OCI-LY1 (cell line): ENCODE measurements at regions not wholly inside any gene's neighbourhood (a gene's known extent, or its start where the extent isn't known, plus 50 kb on each side); places are given as distances from the start of the nearest gene placed in this dataset.

Experiments used
- H2AFZ ChIP-seq: fragments of 200-600 bp; sonication (generic), shearing (Covaris generic); 2 replicates; pipeline ENCODE4 v1.6.0; 2014; ENCODE audit warnings: antibody characterized with exemption, mild to moderate bottlenecking, low read length
- H3F3A ChIP-seq: fragments of 200-600 bp; sonication (generic), shearing (Covaris generic); 2 replicates; pipeline ENCODE4 v1.6.0; 2014; ENCODE audit warnings: mild to moderate bottlenecking, antibody characterized with exemption, low read length, moderate library complexity; ENCODE audit not compliant: insufficient read depth
- H3K27ac ChIP-seq: fragments of 200-600 bp; sonication (generic); 2 replicates; pipeline ENCODE4 v1.5.1; 2014; ENCODE audit warnings: low read length, mixed run types, mild to moderate bottlenecking, low read depth; ENCODE audit not compliant: poor library complexity, severe bottlenecking
- H3K27me3 ChIP-seq: fragments of 200-600 bp; sonication (generic); 2 replicates; pipeline ENCODE4 v1.6.0; 2014; ENCODE audit warnings: antibody characterized with exemption, mild to moderate bottlenecking, low read length, moderate library complexity; ENCODE audit not compliant: insufficient read depth
- H3K36me3 ChIP-seq: fragments of 200-600 bp; sonication (generic); 2 replicates; pipeline ENCODE4 v1.6.1; 2014; ENCODE audit warnings: mild to moderate bottlenecking, antibody characterized with exemption, low read length, moderate library complexity, mixed read lengths; ENCODE audit not compliant: insufficient read depth
- H3K4me1 ChIP-seq: fragments of 200-600 bp; sonication (generic); 2 replicates; pipeline ENCODE4 v1.5.1; 2014; ENCODE audit warnings: mild to moderate bottlenecking, low read length, moderate library complexity; ENCODE audit not compliant: insufficient read depth, severe bottlenecking
- H3K4me2 ChIP-seq: fragments of 200-600 bp; sonication (generic), shearing (Covaris generic); 2 replicates; pipeline ENCODE4 v1.6.1; 2014; ENCODE audit warnings: low read length
- H3K4me3 ChIP-seq: fragments of 200-600 bp; sonication (generic); 2 replicates; pipeline ENCODE4 v1.5.1; 2014; ENCODE audit warnings: low read length, low read depth, mild to moderate bottlenecking, mixed read lengths; ENCODE audit not compliant: poor library complexity, severe bottlenecking
- H3K79me2 ChIP-seq: fragments of 200-600 bp; shearing (Covaris generic); 2 replicates; pipeline ENCODE4 v1.6.1; 2016; ENCODE audit warnings: mixed run types, low read length, mixed read lengths; ENCODE audit not compliant: insufficient read depth
- H3K9ac ChIP-seq: fragments of 200-600 bp; sonication (generic), shearing (Covaris generic); 2 replicates; pipeline ENCODE4 v1.6.1; 2014; ENCODE audit warnings: mild to moderate bottlenecking, low read length, mixed read lengths
- H3K9me2 ChIP-seq: fragments of 200-600 bp; sonication (generic), shearing (Covaris generic); 2 replicates; pipeline ENCODE4 v1.6.1; 2014; ENCODE audit warnings: low read depth, mild to moderate bottlenecking, low read length, mixed read lengths
- H3K9me3 ChIP-seq: fragments of 200-600 bp; shearing (Covaris generic); 2 replicates; pipeline ENCODE4 v1.6.1; 2014; ENCODE audit warnings: low read length, mixed read lengths
- H4K20me1 ChIP-seq: fragments of 200-600 bp; sonication (generic), shearing (Covaris generic); 2 replicates; pipeline ENCODE4 v1.6.0; 2016; ENCODE audit warnings: mild to moderate bottlenecking, low read length; ENCODE audit not compliant: insufficient read depth
- EZH2 ChIP-seq: fragments of 200-600 bp; sonication (generic), shearing (Covaris generic); IDR thresholded peaks from 2 replicates; pipeline ENCODE4 v1.8.0; 2017; ENCODE audit warnings: borderline replicate concordance, mixed run types, mild to moderate bottlenecking, antibody characterized with exemption, low read length, moderate library complexity, mixed read lengths
- TF ChIP-seq, protein P1 (sequence below): fragments of 200-600 bp; sonication (generic), shearing (Covaris generic); IDR thresholded peaks from 2 replicates; pipeline ENCODE4 v1.5.1; 2017; ENCODE audit warnings: mild to moderate bottlenecking, antibody characterized with exemption, low read length, moderate library complexity, mixed read lengths

DNA sequence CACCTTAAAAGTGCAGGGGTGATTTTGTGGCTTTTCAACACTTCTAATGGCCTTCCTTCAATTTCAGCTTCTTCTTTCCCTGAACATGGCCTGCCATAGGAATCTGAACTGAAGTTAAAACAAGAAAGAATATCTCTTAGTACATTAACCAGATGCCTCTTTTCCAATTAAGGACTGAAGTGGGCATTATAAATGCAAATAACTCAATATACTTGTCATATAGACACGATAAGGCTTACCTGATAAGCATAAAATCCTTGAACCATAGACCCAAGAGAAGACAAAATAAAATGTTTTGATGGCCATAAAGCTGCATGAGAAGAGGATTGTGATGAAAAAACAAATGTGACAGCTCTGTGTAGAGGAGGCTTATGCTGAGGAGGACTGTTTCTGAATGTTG is 173.1 kb downstream of the MC4R start:
- Histone ChIP-seq H3K36me3 (no peaks in the 10 kb centered on the region), H2AFZ (no peak overlapping the region), H3K27ac (no peak overlapping the region), H3K4me2 (no peak overlapping the region), H3K79me2 (no peaks in the 10 kb centered on the region), H4K20me1 (no peaks in the 10 kb centered on the region), H3K27me3 (no peaks in the 10 kb centered on the region), H3K9me2 (no peaks in the 10 kb centered on the region), H3K9me3 (no peaks in the 10 kb centered on the region), H3K4me1 (no peaks in the 10 kb centered on the region), H3F3A (no peaks in the 10 kb centered on the region), H3K9ac (no peak overlapping the region), H3K4me3 (no peak overlapping the region)
- no peak for TF ChIP-seq EZH2
- TF ChIP-seq, protein P1, sequence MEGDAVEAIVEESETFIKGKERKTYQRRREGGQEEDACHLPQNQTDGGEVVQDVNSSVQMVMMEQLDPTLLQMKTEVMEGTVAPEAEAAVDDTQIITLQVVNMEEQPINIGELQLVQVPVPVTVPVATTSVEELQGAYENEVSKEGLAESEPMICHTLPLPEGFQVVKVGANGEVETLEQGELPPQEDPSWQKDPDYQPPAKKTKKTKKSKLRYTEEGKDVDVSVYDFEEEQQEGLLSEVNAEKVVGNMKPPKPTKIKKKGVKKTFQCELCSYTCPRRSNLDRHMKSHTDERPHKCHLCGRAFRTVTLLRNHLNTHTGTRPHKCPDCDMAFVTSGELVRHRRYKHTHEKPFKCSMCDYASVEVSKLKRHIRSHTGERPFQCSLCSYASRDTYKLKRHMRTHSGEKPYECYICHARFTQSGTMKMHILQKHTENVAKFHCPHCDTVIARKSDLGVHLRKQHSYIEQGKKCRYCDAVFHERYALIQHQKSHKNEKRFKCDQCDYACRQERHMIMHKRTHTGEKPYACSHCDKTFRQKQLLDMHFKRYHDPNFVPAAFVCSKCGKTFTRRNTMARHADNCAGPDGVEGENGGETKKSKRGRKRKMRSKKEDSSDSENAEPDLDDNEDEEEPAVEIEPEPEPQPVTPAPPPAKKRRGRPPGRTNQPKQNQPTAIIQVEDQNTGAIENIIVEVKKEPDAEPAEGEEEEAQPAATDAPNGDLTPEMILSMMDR: no peak

DNA sequence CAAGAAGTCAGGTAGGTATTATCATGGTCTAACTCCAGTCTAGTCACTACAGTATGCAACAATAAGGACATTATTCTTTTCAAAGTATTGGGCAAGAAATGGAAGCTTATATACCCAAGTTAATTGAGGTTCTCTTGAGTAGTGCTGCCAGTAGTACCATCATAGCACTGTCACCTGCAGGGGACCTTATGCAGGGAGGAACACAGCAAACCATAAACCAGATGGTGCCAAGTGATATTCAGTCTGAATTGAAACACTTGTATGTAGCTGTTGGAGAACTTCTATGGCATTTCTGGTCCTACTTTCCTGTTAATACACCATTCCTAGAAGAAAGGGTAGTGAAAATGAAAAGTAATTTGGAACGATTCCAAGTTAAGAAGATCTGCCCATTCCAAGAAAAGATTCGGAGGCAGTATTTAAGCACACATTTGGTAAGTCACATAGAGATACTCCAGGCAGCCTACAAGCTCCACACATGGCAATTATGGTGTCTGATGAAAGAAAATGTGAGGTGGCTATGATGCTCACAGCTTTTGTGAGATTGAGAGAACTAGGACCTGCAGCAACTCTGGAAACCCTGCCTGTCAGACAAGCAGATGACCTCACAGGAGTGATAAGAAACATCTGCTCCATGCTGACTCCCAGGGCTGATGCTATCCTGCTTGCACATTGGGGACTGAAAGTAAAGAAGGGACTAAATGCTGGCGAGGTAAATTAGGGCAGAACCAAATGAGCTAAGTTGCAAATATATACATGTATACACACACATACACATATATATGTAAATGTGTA is 174.7 kb downstream of the MC4R start:
- no peak overlapping the region for H3K4me3 ChIP-seq
- no peaks in the 10 kb centered on the region for H4K20me1 ChIP-seq
- no peaks in the 10 kb centered on the region for H3K9me3 ChIP-seq
- TF ChIP-seq EZH2: no peak
- TF ChIP-seq, protein P1: no peak
- no peaks in the 10 kb centered on the region for H3K27me3 ChIP-seq
- H3F3A ChIP-seq: no peaks in the 10 kb centered on the region
- H3K27ac ChIP-seq: no peak overlapping the region
- no peaks in the 10 kb centered on the region for H3K79me2 ChIP-seq
- no peak overlapping the region for H3K4me2 ChIP-seq
- H3K36me3 ChIP-seq: no peaks in the 10 kb centered on the region
- H3K9ac ChIP-seq: no peak overlapping the region
- H2AFZ ChIP-seq: no peak overlapping the region
- H3K9me2 ChIP-seq: no peaks in the 10 kb centered on the region
- no peaks in the 10 kb centered on the region for H3K4me1 ChIP-seq

DNA sequence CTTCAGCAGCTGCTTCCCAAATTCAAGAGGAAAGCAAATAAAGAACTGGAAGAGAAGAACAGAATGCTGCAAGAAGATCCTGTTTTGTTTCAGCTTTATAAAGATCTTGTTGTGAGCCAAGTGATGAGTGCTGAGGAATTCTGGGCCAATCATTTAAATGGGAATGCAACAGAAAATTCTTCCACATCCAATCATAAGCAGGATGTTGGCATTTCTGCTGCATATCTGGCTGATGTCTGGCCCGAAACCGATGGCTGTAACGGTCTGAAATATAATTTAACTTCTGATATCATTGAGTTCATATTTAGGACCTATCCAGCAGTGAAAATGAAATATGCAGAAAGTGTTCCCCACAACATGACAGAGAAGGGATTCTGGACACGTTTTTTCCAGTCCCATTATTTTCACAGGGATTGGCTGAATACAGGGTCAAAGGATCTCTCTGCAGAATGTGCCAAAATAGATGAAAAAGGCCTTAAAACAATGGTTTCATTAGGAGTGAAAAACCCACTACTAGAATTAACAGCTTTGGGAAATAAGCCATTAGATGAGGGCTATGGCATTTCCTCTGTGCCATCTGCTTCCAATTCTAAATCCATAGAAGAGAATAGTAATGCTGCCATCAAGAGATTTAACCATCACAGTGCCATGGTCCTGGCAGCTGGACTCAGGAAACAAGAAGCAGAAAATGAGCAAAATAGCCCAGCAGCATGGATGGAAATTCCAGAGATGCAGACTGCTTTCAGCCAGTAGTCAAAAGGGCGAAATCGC is 175.6 kb downstream of the MC4R start:
- no peak overlapping the region for H2AFZ ChIP-seq
- H3K9me3 ChIP-seq: no peaks in the 10 kb centered on the region
- no peak overlapping the region for H3K4me2 ChIP-seq
- H3K9me2 ChIP-seq: no peaks in the 10 kb centered on the region
- H3K9ac ChIP-seq: no peak overlapping the region
- H3F3A ChIP-seq: no peaks in the 10 kb centered on the region
- no peaks in the 10 kb centered on the region for H3K27me3 ChIP-seq
- H3K79me2 ChIP-seq: no peaks in the 10 kb centered on the region
- no peaks in the 10 kb centered on the region for H4K20me1 ChIP-seq
- TF ChIP-seq, protein P1: no peak
- TF ChIP-seq EZH2: no peak
- H3K4me1 ChIP-seq: no peaks in the 10 kb centered on the region
- H3K36me3 ChIP-seq: no peaks in the 10 kb centered on the region
- no peak overlapping the region for H3K4me3 ChIP-seq
- H3K27ac ChIP-seq: no peak overlapping the region
